Neural progenitor cell (in vitro differentiated cells): ENCODE measurements at regions not wholly inside any gene's neighbourhood (a gene's known extent, or its start where the extent isn't known, plus 50 kb on each side); places are given as distances from the start of the nearest gene placed in this dataset.

Source experiments
- DNase-seq: peaks from one replicate; pipeline ENCODE4 v3.0.0-alpha.2; 2016; ENCODE audit warnings: low spot score
- H2AFZ ChIP-seq: fragments of 200-600 bp; sonication (generic); replicated peaks from 2 replicates; pipeline ENCODE4 v1.6.1; 2016; ENCODE audit warnings: antibody characterized with exemption
- H3F3A ChIP-seq: fragments of 200-600 bp; sonication (generic); 2 replicates; pipeline ENCODE4 v1.6.1; 2016; ENCODE audit warnings: antibody characterized with exemption, low read depth
- H3K27ac ChIP-seq: fragments of 200-600 bp; sonication (generic); 2 replicates; pipeline ENCODE4 v1.5.1; 2016; ENCODE audit warnings: mild to moderate bottlenecking
- H3K27me3 ChIP-seq: fragments of 200-600 bp; sonication (generic); 2 replicates; pipeline ENCODE4 v1.6.1; 2016; ENCODE audit warnings: mild to moderate bottlenecking, moderate library complexity
- H3K36me3 ChIP-seq: fragments of 200-600 bp; sonication (generic); 2 replicates; pipeline ENCODE4 v1.5.1; 2016
- H3K4me1 ChIP-seq: fragments of 200-600 bp; sonication (generic); 2 replicates; pipeline ENCODE4 v1.6.1; 2016; ENCODE audit warnings: mixed run types
- H3K4me2 ChIP-seq: fragments of 200-600 bp; sonication (generic); 2 replicates; pipeline ENCODE4 v1.6.1; 2016
- H3K4me3 ChIP-seq: fragments of 200-600 bp; sonication (generic); 2 replicates; pipeline ENCODE4 v1.5.1; 2016
- H3K79me2 ChIP-seq: fragments of 200-600 bp; sonication (generic); 2 replicates; pipeline ENCODE4 v1.6.1; 2016; ENCODE audit warnings: low read depth
- H3K9ac ChIP-seq: fragments of 200-600 bp; sonication (generic); 2 replicates; pipeline ENCODE4 v1.6.1; 2016
- H3K9me3 ChIP-seq: fragments of 200-600 bp; sonication (generic); 2 replicates; pipeline ENCODE4 v1.5.1; 2016; ENCODE audit warnings: low read depth
- H4K20me1 ChIP-seq: fragments of 200-600 bp; sonication (generic); 2 replicates; pipeline ENCODE4 v1.6.1; 2016; ENCODE audit warnings: low read depth
- H3K27ac Mint-ChIP-seq: 3 replicates; pipeline ENCODE4 v1.8.0; 2021; ENCODE audit warnings: mixed read lengths
- H3K27me3 Mint-ChIP-seq: 2 replicates; pipeline ENCODE4 v1.8.0; 2022; ENCODE audit warnings: low read depth, mild to moderate bottlenecking, inconsistent platforms, moderate library complexity, mixed read lengths; ENCODE audit not compliant: insufficient read depth
- H3K36me3 Mint-ChIP-seq: 3 replicates; pipeline ENCODE4 v1.8.0; 2021; ENCODE audit warnings: mixed read lengths
- H3K4me1 Mint-ChIP-seq: 3 replicates; pipeline ENCODE4 v1.8.0; 2021; ENCODE audit warnings: mixed read lengths
- H3K4me3 Mint-ChIP-seq: 3 replicates; pipeline ENCODE4 v1.8.0; 2021; ENCODE audit warnings: mild to moderate bottlenecking, moderate library complexity, mixed read lengths
- H3K9me3 Mint-ChIP-seq: 3 replicates; pipeline ENCODE4 v1.8.0; 2020; ENCODE audit warnings: mixed read lengths
- CTCF ChIP-seq: fragments of 200-600 bp; sonication (generic); IDR thresholded peaks from 2 replicates; pipeline ENCODE4 v1.5.1; 2017; ENCODE audit warnings: antibody characterized with exemption, mild to moderate bottlenecking
- EZH2 ChIP-seq: fragments of 200-600 bp; sonication (generic); IDR thresholded peaks from 2 replicates; pipeline ENCODE4 v1.6.1; 2017; ENCODE audit warnings: antibody characterized with exemption, mild to moderate bottlenecking, moderate library complexity
- EZH2phosphoT487 ChIP-seq: fragments of 200-600 bp; sonication (generic); IDR thresholded peaks from 2 replicates; pipeline ENCODE4 v1.6.1; 2017; ENCODE audit warnings: antibody characterized with exemption

GRCh38 chr6:66245231-66245630, 538.2 kb upstream of the EYS start:
- Histone ChIP-seq H3K27me3 (no peaks in the 10 kb centered on the region), H3K9ac (no peak overlapping the region), H3K27ac (no peak overlapping the region), H3F3A (no peaks in the 10 kb centered on the region), H3K9me3 (no peaks in the 10 kb centered on the region), H3K36me3 (no peaks in the 10 kb centered on the region), H3K4me3 (no peak overlapping the region), H3K79me2 (no peaks in the 10 kb centered on the region), H3K4me1 (no peaks in the 10 kb centered on the region), H3K4me2 (no peak overlapping the region), H4K20me1 (no peaks in the 10 kb centered on the region), H2AFZ (no peak overlapping the region)
- H3K27me3 Mint-ChIP-seq: no peaks in the 10 kb centered on the region
- H3K27ac Mint-ChIP-seq: no peak overlapping the region
- H3K4me1 Mint-ChIP-seq: no peaks in the 10 kb centered on the region
- H3K36me3 Mint-ChIP-seq: peaks cover 2% of the 10 kb centered on the region
- DNase-seq: no peak
- H3K4me3 Mint-ChIP-seq: no peak overlapping the region
- H3K9me3 Mint-ChIP-seq: peaks cover 2% of the 10 kb centered on the region
- TF ChIP-seq EZH2 (no peak), EZH2phosphoT487 (no peak), CTCF (no peak)

- Histone ChIP-seq H2AFZ (no peak overlapping the region), H3K27me3 (no peaks in the 10 kb centered on the region), H3K4me2 (no peak overlapping the region), H3K4me1 (no peaks in the 10 kb centered on the region), H3K4me3 (no peak overlapping the region), H3F3A (no peaks in the 10 kb centered on the region), H3K9ac (no peak overlapping the region), H3K36me3 (no peaks in the 10 kb centered on the region), H3K79me2 (no peaks in the 10 kb centered on the region), H3K27ac (no peak overlapping the region), H4K20me1 (no peaks in the 10 kb centered on the region), H3K9me3 (no peaks in the 10 kb centered on the region)
- no peak overlapping the region for H3K27ac Mint-ChIP-seq
- no peak overlapping the region for H3K4me3 Mint-ChIP-seq
- no peaks in the 10 kb centered on the region for H3K27me3 Mint-ChIP-seq
- no peaks in the 10 kb centered on the region for H3K9me3 Mint-ChIP-seq
- TF ChIP-seq EZH2phosphoT487 (no peak), EZH2 (no peak), CTCF (no peak)
- DNase-seq: no peak
- H3K4me1 Mint-ChIP-seq: peaks cover 5% of the 10 kb centered on the region
- H3K36me3 Mint-ChIP-seq: no peaks in the 10 kb centered on the region
These were observed 531.8 kb upstream of the EYS start for GRCh38 chr6:66238851-66239250.

- Histone ChIP-seq H3K27ac (no peak overlapping the region), H3F3A (no peaks in the 10 kb centered on the region), H3K4me2 (no peak overlapping the region), H3K4me1 (no peaks in the 10 kb centered on the region), H3K36me3 (no peaks in the 10 kb centered on the region), H3K9me3 (no peaks in the 10 kb centered on the region), H3K27me3 (no peaks in the 10 kb centered on the region), H3K9ac (no peak overlapping the region), H3K79me2 (no peaks in the 10 kb centered on the region), H4K20me1 (no peaks in the 10 kb centered on the region), H3K4me3 (no peak overlapping the region), H2AFZ (no peak overlapping the region)
- Mint-ChIP-seq H3K4me1 (peaks cover 5% of the 10 kb centered on the region), H3K36me3 (no peaks in the 10 kb centered on the region), H3K4me3 (no peak overlapping the region), H3K27ac (no peak overlapping the region), H3K27me3 (no peaks in the 10 kb centered on the region), H3K9me3 (no peaks in the 10 kb centered on the region)
- TF ChIP-seq EZH2 (no peak), EZH2phosphoT487 (no peak), CTCF (no peak)
- DNase-seq: no peak
These were observed 525.9 kb upstream of the EYS start for GRCh38 chr6:66232890-66233289.

- H3K9ac ChIP-seq: no peak overlapping the region
- H3K27me3 Mint-ChIP-seq: peaks cover 2% of the 10 kb centered on the region
- no peak overlapping the region for H3K4me3 ChIP-seq
- no peaks in the 10 kb centered on the region for H3K4me1 ChIP-seq
- no peak overlapping the region for H3K27ac Mint-ChIP-seq
- H4K20me1 ChIP-seq: no peaks in the 10 kb centered on the region
- peaks cover 5% of the 10 kb centered on the region for H3K4me1 Mint-ChIP-seq
- H3K27me3 ChIP-seq: no peaks in the 10 kb centered on the region
- H3K79me2 ChIP-seq: no peaks in the 10 kb centered on the region
- no peaks in the 10 kb centered on the region for H3F3A ChIP-seq
- no peaks in the 10 kb centered on the region for H3K36me3 ChIP-seq
- H3K9me3 Mint-ChIP-seq: no peaks in the 10 kb centered on the region
- H3K9me3 ChIP-seq: no peaks in the 10 kb centered on the region
- TF ChIP-seq EZH2: no peak
- no peak for TF ChIP-seq CTCF
- TF ChIP-seq EZH2phosphoT487: no peak
- DNase-seq: no peak
- H3K4me3 Mint-ChIP-seq: no peak overlapping the region
- no peaks in the 10 kb centered on the region for H3K36me3 Mint-ChIP-seq
- no peak overlapping the region for H3K27ac ChIP-seq
- no peak overlapping the region for H3K4me2 ChIP-seq
- H2AFZ ChIP-seq: no peak overlapping the region
These were observed 523.6 kb upstream of the EYS start for GRCh38 chr6:66230591-66230990.
